ENCODE measurements at regions not wholly inside any gene's neighbourhood (a gene's known extent, or its start where the extent isn't known, plus 50 kb on each side); places are given as distances from the start of the nearest gene placed in this dataset.
"Not testable (repeated sequence)": the region's sequence is repeated elsewhere in the genome, so short reads cannot be mapped to it uniquely, and the experiment has no call there.

DNA sequence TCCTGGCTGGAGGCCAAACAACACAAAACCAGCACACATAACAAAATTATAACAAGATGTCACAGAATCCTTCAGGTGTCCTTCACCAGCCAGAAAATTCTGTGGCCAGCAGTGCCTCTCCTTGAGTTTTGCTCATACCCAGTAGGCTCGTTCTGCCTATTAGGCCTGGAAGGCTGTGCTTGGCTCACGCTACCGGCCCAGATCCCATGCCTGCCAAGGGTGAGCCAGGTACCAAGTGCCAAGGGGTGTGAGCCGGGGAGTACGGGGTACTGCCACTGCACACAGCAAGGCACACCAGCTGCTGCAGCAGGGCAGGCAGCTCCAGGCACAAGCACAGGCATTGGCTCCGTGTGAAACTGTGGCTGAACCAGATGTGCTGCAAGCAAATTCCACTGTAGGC, 1562.0 kb downstream of the REEP3 start:
- Histone ChIP-seq H3K27me3 (no peaks in the 10 kb centered on the region), H3K36me3 (no peaks in the 10 kb centered on the region), H3K27ac (no peak overlapping the region), H3K4me1 (ENCODE audit: insufficient read depth) (no peaks in the 10 kb centered on the region), H3K9me3 (no peaks in the 10 kb centered on the region), H3K4me3 (no peak overlapping the region)
- TF ChIP-seq POLR2A (IDR thresholded peaks at IDR 0.05) (no peak), EP300 (IDR thresholded peaks at IDR 0.05) (no peak)
- TF ChIP-seq, protein P1, sequence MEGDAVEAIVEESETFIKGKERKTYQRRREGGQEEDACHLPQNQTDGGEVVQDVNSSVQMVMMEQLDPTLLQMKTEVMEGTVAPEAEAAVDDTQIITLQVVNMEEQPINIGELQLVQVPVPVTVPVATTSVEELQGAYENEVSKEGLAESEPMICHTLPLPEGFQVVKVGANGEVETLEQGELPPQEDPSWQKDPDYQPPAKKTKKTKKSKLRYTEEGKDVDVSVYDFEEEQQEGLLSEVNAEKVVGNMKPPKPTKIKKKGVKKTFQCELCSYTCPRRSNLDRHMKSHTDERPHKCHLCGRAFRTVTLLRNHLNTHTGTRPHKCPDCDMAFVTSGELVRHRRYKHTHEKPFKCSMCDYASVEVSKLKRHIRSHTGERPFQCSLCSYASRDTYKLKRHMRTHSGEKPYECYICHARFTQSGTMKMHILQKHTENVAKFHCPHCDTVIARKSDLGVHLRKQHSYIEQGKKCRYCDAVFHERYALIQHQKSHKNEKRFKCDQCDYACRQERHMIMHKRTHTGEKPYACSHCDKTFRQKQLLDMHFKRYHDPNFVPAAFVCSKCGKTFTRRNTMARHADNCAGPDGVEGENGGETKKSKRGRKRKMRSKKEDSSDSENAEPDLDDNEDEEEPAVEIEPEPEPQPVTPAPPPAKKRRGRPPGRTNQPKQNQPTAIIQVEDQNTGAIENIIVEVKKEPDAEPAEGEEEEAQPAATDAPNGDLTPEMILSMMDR (IDR thresholded peaks at IDR 0.05) = no peak
- 67 to 83% (median 81%) methylated on average over 6 of the region's 6 CpGs for WGBS, 3 donors
- intact Hi-C loops (cut with DNase I) = no loop called here
- DNase-seq = no peak

DNA sequence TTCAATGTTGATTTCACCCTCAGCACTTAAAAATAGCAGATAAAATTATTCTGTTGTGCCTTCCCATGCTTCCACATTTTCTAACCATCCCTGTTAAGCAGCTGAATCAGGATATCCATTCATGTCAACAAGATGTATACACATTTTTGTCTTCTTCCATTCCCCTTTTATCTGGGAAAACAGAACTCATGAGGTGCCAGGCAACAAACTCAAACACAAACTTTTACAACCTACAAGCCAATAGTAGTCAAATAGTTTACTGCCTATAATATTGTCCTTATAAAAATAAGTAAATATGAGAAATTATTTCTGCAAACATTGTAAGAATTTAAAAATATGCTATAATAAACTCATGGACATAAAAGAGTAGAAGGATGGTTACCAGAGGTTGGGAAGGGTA, 1569.8 kb downstream of the REEP3 start:
- no peak overlapping the region for H3K4me3 ChIP-seq
- intact Hi-C loops (cut with DNase I) = no loop called here
- no peaks in the 10 kb centered on the region for H3K4me1 ChIP-seq (ENCODE audit: insufficient read depth)
- H3K27me3 ChIP-seq = no peaks in the 10 kb centered on the region
- no peaks in the 10 kb centered on the region for H3K36me3 ChIP-seq
- TF ChIP-seq, protein P1 (IDR thresholded peaks at IDR 0.05) = no peak
- no peak for TF ChIP-seq EP300 (IDR thresholded peaks at IDR 0.05)
- no peak for TF ChIP-seq POLR2A (IDR thresholded peaks at IDR 0.05)
- DNase-seq = no peak
- no peak overlapping the region for H3K27ac ChIP-seq
- no peaks in the 10 kb centered on the region for H3K9me3 ChIP-seq

DNA sequence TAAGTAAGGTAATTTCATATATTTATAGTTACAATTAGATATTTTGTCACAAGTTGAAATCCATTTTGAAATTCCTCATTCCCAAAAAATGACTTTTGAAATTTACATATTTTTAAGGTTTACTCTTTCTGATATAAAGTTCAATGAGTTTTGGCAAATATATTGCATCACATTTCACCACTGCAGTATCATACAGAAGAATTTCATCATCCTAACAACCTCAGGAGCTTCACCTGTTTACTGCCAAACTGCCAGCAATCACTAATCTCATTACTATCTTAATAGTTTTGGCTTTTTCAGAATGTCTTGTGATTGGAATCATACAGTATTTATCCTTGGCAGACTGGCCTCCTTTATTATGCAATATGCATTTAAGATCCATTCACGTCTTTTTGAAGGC, 1578.9 kb downstream of the REEP3 start:
- Histone ChIP-seq H3K4me1 (ENCODE audit: insufficient read depth) (no peaks in the 10 kb centered on the region), H3K27ac (no peak overlapping the region), H3K27me3 (no peaks in the 10 kb centered on the region), H3K9me3 (no peaks in the 10 kb centered on the region), H3K4me3 (no peak overlapping the region), H3K36me3 (no peaks in the 10 kb centered on the region)
- intact Hi-C loops (cut with DNase I) = no loop called here
- DNase-seq = no peak
- WGBS, 3 donors = 81 to 87% (median 86%) methylated on average over 1 of the region's 1 CpG
- TF ChIP-seq POLR2A (IDR thresholded peaks at IDR 0.05) = no peak
- TF ChIP-seq, protein P1 (IDR thresholded peaks at IDR 0.05) = no peak
- no peak for TF ChIP-seq EP300 (IDR thresholded peaks at IDR 0.05)

DNA sequence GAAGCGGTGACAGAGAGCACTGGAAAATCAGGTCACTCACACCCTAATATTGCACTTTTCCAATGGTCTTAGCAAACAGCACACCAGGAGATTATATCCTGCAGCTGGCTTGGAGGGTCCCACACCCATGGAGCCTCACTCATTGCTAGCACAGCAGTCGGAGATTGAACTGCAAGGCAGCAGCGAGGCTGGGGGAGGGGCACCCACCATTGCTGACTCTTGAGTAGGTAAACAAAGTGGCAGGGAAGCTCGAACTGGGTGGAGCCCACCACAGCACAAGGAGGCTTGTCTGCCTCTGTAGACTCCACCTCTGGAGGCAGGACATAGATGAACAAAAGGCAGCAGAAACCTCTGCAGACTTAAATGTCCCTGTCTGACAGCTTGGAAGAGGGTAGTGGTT, 1579.7 kb downstream of the REEP3 start:
- H3K4me1 ChIP-seq (ENCODE audit: insufficient read depth); H3K27ac ChIP-seq; H3K27me3 ChIP-seq; DNase-seq; H3K36me3 ChIP-seq; H3K4me3 ChIP-seq; intact Hi-C loops (cut with DNase I); H3K9me3 ChIP-seq: not testable (repeated sequence)
- 88 to 93% (median 90%) methylated on average over 4 of the region's 4 CpGs for WGBS, 3 donors

DNA sequence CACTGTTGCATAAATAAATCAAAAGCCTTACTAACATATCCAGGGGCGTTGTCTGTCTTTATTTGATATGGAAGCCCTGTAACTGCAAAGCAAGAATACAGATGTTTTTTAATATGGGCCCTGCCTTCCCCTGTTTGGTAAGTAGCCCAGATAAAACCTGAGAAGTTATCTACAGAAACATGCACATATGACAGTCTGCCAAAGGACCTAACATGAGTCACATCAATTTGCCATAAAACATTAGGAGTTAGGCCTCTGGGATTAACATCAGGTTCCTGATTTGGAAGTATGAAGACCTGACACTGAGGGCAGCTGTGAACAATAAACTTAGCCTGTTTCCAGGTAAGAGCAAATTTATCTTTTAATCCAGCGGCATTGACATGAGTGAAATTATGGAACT, 1588.8 kb downstream of the REEP3 start:
- H3K36me3 ChIP-seq = no peaks in the 10 kb centered on the region

DNA sequence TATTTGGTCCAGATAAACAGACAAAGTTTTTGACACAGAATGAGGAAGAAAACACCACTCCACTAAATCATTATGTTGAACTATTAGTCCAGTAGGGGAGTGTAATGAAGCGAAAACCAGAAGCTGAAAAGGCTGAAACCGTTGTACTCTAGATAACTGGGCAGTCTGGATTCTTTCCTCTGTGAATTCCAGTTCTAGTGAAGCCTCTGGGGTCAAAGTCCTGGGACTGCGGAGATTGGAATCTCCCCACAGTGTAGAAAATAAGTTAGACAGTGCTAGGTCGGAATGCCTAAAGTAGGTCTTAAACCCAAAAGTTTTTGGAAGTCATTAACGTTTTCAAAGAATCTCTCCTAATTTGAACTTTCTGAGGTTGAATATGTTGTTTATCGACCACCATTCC, 1589.9 kb downstream of the REEP3 start:
- H3K9me3 ChIP-seq; intact Hi-C loops (cut with DNase I); H3K36me3 ChIP-seq; H3K27me3 ChIP-seq; DNase-seq; H3K27ac ChIP-seq; H3K4me3 ChIP-seq; H3K4me1 ChIP-seq (ENCODE audit: insufficient read depth): not testable (repeated sequence)
- WGBS, 3 donors = 72 to 85% (median 82%) methylated on average over 6 of the region's 6 CpGs

More for the DNA sequence above, 1588.8 kb downstream of the REEP3 start:
- intact Hi-C loops (cut with DNase I) = no loop called here
- H3K4me1 ChIP-seq (ENCODE audit: insufficient read depth) = no peaks in the 10 kb centered on the region
- WGBS, 3 donors = 72 to 80% (median 72%) methylated on average over 2 of the region's 2 CpGs
- H3K4me3 ChIP-seq = no peak overlapping the region
- TF ChIP-seq EP300 (IDR thresholded peaks at IDR 0.05) = no peak
- TF ChIP-seq, protein P1 (IDR thresholded peaks at IDR 0.05) = no peak
- H3K27me3 ChIP-seq = no peaks in the 10 kb centered on the region
- H3K27ac ChIP-seq = no peak overlapping the region
- H3K9me3 ChIP-seq = no peaks in the 10 kb centered on the region
- no peak for DNase-seq
